Ishikawa (cell line): ENCODE measurements at regions not wholly inside any gene's neighbourhood (a gene's known extent, or its start where the extent isn't known, plus 50 kb on each side); places are given as distances from the start of the nearest gene placed in this dataset.

ENCODE experiments used
- CEBPB ChIP-seq: IDR thresholded peaks from 2 replicates; pipeline ENCODE4 v1.6.1; 2012
- CREB1 ChIP-seq: IDR thresholded peaks from 2 replicates; pipeline ENCODE4 v1.6.1; 2012; ENCODE audit warnings: low read depth
- EGR1 ChIP-seq: IDR thresholded peaks from 2 replicates; pipeline ENCODE4 v1.6.1; 2012
- EP300 ChIP-seq: IDR thresholded peaks from 2 replicates; pipeline ENCODE4 v1.6.1; 2012; ENCODE audit warnings: borderline replicate concordance
- FOXM1 ChIP-seq: IDR thresholded peaks from 2 replicates; pipeline ENCODE4 v1.6.1; 2012; ENCODE audit warnings: low read depth, borderline replicate concordance
- NFIC ChIP-seq: IDR thresholded peaks from 2 replicates; pipeline ENCODE4 v1.6.1; 2012
- RAD21 ChIP-seq: IDR thresholded peaks from 2 replicates; pipeline ENCODE4 v1.6.1; 2012; ENCODE audit warnings: low read depth
- TAF1 ChIP-seq: IDR thresholded peaks from 2 replicates; pipeline ENCODE4 v1.6.1; 2012; ENCODE audit warnings: low read depth, mild to moderate bottlenecking
- TCF12 ChIP-seq: IDR thresholded peaks from 2 replicates; pipeline ENCODE4 v1.6.1; 2012; ENCODE audit warnings: low read depth
- TEAD4 ChIP-seq: IDR thresholded peaks from 2 replicates; pipeline ENCODE4 v1.6.1; 2012
- YY1 ChIP-seq: IDR thresholded peaks from 2 replicates; pipeline ENCODE4 v1.6.1; 2012; ENCODE audit warnings: low read depth
- ZBTB7A ChIP-seq: IDR thresholded peaks from 2 replicates; pipeline ENCODE4 v1.6.1; 2012; ENCODE audit warnings: low read depth
- TF ChIP-seq, protein P1 (sequence below): IDR thresholded peaks from 2 replicates; pipeline ENCODE4 v1.6.1; 2012
- TF ChIP-seq, protein P2 (sequence below): IDR thresholded peaks from 2 replicates; pipeline ENCODE4 v1.6.1; 2012
- TF ChIP-seq, protein P3 (sequence below): IDR thresholded peaks from 2 replicates; pipeline ENCODE4 v1.6.1; 2012; ENCODE audit warnings: low read depth, mild to moderate bottlenecking

DNA sequence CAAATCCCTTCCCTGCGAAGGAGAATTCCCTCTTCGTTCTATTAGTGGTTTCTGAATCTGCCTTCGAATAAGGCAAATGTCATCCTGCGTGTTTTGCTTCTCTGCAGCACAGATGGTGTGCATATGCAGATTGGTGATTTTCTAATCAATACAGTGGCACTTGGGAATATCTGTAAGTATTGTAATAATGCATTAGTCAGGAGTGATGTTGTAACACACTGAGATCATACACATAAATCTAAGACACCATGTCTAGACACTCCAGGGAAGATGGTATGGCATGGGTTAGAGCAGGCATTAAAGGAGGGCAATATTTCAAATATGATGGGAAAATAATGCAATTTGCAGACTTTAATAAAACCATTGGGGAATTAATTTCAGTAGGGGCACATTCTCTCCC, 513.2 kb upstream of the PTBP2 start:
- TF ChIP-seq CREB1 (no peak), ZBTB7A (no peak)
- TF ChIP-seq, protein P1, sequence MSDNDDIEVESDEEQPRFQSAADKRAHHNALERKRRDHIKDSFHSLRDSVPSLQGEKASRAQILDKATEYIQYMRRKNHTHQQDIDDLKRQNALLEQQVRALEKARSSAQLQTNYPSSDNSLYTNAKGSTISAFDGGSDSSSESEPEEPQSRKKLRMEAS: no peak
- TF ChIP-seq, protein P2, sequence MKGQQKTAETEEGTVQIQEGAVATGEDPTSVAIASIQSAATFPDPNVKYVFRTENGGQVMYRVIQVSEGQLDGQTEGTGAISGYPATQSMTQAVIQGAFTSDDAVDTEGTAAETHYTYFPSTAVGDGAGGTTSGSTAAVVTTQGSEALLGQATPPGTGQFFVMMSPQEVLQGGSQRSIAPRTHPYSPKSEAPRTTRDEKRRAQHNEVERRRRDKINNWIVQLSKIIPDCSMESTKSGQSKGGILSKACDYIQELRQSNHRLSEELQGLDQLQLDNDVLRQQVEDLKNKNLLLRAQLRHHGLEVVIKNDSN: no peak

DNA sequence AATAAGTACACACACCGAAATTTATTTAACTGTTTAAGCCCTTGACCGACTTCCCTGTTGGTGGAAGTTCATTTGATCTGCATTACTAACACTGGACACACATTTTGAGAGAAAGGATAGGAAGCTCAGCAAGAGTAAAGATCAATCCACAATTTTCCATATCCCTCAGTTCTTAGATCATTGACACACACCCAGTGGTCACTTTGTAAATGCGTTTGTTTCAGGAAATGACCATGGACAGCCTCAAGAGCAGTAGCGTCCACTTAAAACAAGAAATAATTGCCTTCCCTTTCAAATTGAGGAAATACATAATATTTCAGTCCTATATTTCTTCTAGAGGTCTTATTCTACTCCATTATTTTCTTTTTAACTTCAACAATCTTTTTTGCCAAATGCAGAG, 511.5 kb upstream of the PTBP2 start:
- TF ChIP-seq TCF12 (no peak), CREB1 (no peak), CEBPB (no peak), EP300 (no peak), YY1 (no peak), TEAD4 (no peak), EGR1 (no peak), NFIC (no peak), ZBTB7A (no peak), FOXM1 (no peak), TAF1 (no peak), RAD21 (no peak)
- TF ChIP-seq, protein P1: no peak
- TF ChIP-seq, protein P3, sequence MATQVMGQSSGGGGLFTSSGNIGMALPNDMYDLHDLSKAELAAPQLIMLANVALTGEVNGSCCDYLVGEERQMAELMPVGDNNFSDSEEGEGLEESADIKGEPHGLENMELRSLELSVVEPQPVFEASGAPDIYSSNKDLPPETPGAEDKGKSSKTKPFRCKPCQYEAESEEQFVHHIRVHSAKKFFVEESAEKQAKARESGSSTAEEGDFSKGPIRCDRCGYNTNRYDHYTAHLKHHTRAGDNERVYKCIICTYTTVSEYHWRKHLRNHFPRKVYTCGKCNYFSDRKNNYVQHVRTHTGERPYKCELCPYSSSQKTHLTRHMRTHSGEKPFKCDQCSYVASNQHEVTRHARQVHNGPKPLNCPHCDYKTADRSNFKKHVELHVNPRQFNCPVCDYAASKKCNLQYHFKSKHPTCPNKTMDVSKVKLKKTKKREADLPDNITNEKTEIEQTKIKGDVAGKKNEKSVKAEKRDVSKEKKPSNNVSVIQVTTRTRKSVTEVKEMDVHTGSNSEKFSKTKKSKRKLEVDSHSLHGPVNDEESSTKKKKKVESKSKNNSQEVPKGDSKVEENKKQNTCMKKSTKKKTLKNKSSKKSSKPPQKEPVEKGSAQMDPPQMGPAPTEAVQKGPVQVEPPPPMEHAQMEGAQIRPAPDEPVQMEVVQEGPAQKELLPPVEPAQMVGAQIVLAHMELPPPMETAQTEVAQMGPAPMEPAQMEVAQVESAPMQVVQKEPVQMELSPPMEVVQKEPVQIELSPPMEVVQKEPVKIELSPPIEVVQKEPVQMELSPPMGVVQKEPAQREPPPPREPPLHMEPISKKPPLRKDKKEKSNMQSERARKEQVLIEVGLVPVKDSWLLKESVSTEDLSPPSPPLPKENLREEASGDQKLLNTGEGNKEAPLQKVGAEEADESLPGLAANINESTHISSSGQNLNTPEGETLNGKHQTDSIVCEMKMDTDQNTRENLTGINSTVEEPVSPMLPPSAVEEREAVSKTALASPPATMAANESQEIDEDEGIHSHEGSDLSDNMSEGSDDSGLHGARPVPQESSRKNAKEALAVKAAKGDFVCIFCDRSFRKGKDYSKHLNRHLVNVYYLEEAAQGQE: no peak
- TF ChIP-seq, protein P2: no peak

DNA sequence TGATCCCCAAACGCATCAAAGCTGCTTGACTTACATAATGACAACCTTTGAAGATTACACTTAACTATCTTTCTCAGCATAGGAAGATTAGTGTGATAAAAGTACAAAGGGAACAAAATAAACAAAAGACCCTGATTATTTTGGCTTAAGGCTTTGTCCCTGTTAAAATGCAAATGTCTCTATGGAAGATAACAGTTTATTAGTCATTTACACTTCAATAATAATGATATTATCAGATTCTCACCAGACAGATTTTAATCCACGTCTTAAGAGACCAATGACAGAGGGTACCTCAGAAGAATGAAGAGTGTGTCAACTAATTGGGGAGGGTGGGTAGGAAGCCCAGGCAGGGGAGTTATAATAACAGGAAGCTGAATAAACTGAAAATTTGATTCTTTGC, 510.4 kb upstream of the PTBP2 start:
- TF ChIP-seq, protein P3: no peak
- TF ChIP-seq CREB1 (no peak), TCF12 (no peak)

DNA sequence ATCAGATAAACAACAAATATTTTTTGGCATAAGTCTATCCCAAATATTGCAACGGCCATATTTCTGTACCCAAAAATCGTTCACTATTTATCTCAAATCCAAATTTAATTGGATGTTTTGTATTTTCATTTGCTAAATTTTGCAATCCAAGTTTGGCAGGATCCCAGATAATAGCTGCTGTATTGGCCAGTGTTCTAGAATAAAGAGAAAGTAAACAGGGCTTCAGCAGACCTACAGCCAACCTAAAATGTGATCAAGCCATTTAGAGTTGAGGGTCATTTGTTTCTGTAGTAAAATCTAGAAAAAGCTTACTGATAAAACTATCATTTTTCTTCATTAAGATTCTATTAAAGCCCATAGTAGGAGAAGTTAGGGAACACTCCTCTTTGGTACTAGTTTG, 506.6 kb upstream of the PTBP2 start:
- TF ChIP-seq CREB1 (no peak), FOXM1 (no peak), TAF1 (no peak), CEBPB (no peak), EP300 (no peak), NFIC (no peak), TCF12 (no peak), TEAD4 (no peak), YY1 (no peak), EGR1 (no peak), ZBTB7A (no peak), RAD21 (no peak)
- TF ChIP-seq, protein P3: no peak
- TF ChIP-seq, protein P1: no peak
- TF ChIP-seq, protein P2: no peak
